Loucy (cell line): ENCODE measurements at regions not wholly inside any gene's neighbourhood (a gene's known extent, or its start where the extent isn't known, plus 50 kb on each side); places are given as distances from the start of the nearest gene placed in this dataset.

Source experiments
- H2AFZ ChIP-seq: fragments of 200-600 bp; sonication (generic); 2 replicates; pipeline ENCODE4 v1.6.0; 2016; ENCODE audit warnings: antibody characterized with exemption, mild to moderate bottlenecking, low read length, moderate library complexity
- H3F3A ChIP-seq: fragments of 200-600 bp; 2 replicates; pipeline ENCODE4 v1.6.0; 2016; ENCODE audit warnings: antibody characterized with exemption, low read depth, mild to moderate bottlenecking
- H3K27me3 ChIP-seq: fragments of 200-600 bp; sonication (generic); 2 replicates; pipeline ENCODE4 v1.6.1; 2014; ENCODE audit warnings: low read length, mild to moderate bottlenecking; ENCODE audit not compliant: insufficient read depth, poor library complexity, severe bottlenecking
- H3K36me3 ChIP-seq: fragments of 200-600 bp; sonication (generic); 2 replicates; pipeline ENCODE4 v1.6.1; 2016; ENCODE audit warnings: low read length; ENCODE audit not compliant: insufficient read depth
- H3K4me1 ChIP-seq: fragments of 200-600 bp; sonication (generic); 2 replicates; pipeline ENCODE4 v1.5.1; 2014; ENCODE audit warnings: low read length, mild to moderate bottlenecking; ENCODE audit not compliant: insufficient read depth, poor library complexity, severe bottlenecking
- H3K4me2 ChIP-seq: fragments of 200-600 bp; sonication (generic); 2 replicates; pipeline ENCODE4 v1.6.0; 2014; ENCODE audit warnings: antibody characterized with exemption, low read length, low read depth, mild to moderate bottlenecking; ENCODE audit not compliant: poor library complexity, severe bottlenecking
- H3K4me3 ChIP-seq: fragments of 200-600 bp; sonication (generic); 2 replicates; pipeline ENCODE4 v1.5.1; 2014; ENCODE audit warnings: low read length, mild to moderate bottlenecking, mixed read lengths; ENCODE audit not compliant: poor library complexity, severe bottlenecking
- H3K79me2 ChIP-seq: fragments of 200-600 bp; sonication (generic); 2 replicates; pipeline ENCODE4 v1.6.1; 2014; ENCODE audit warnings: low read length; ENCODE audit not compliant: insufficient read depth
- H3K9ac ChIP-seq: fragments of 200-600 bp; sonication (generic); 2 replicates; pipeline ENCODE4 v1.6.0; 2014; ENCODE audit warnings: mild to moderate bottlenecking, low read depth, low read length, moderate library complexity; ENCODE audit not compliant: poor library complexity, severe bottlenecking
- H3K9me2 ChIP-seq: fragments of 200-600 bp; sonication (generic); replicated peaks from 2 replicates; pipeline ENCODE4 v1.6.1; 2016; ENCODE audit warnings: low read depth, low read length, mixed read lengths
- H3K9me3 ChIP-seq: fragments of 200-600 bp; sonication (generic); 2 replicates; pipeline ENCODE4 v1.6.1; 2014; ENCODE audit warnings: mild to moderate bottlenecking, antibody characterized with exemption, low read length, low read depth; ENCODE audit not compliant: insufficient read depth
- H4K20me1 ChIP-seq: fragments of 200-600 bp; sonication (generic); 2 replicates; pipeline ENCODE4 v1.6.0; 2014; ENCODE audit warnings: antibody characterized with exemption, low read length, mild to moderate bottlenecking; ENCODE audit not compliant: insufficient read depth, poor library complexity, severe bottlenecking
- CTCF ChIP-seq: fragments of 200-600 bp; sonication (generic); conservative IDR thresholded peaks from 2 replicates; pipeline ENCODE4 v1.5.1; 2014; ENCODE audit warnings: mild to moderate bottlenecking, antibody characterized with exemption, low read length
- EZH2phosphoT487 ChIP-seq: fragments of 200-600 bp; IDR thresholded peaks from 2 replicates; pipeline ENCODE4 v1.6.1; 2018; ENCODE audit warnings: antibody characterized with exemption, mild to moderate bottlenecking, moderate library complexity, borderline replicate concordance

- Histone ChIP-seq H3K9me3 (no peaks in the 10 kb centered on the region), H3F3A (no peaks in the 10 kb centered on the region), H3K9ac (no peak overlapping the region), H3K4me1 (no peaks in the 10 kb centered on the region), H2AFZ (no peak overlapping the region), H3K4me3 (no peak overlapping the region), H3K79me2 (no peaks in the 10 kb centered on the region), H3K27me3 (no peaks in the 10 kb centered on the region), H3K9me2 (no peaks in the 10 kb centered on the region; the same call in 1 of the 2 replicates), H3K36me3 (no peaks in the 10 kb centered on the region), H3K4me2 (no peak overlapping the region), H4K20me1 (no peaks in the 10 kb centered on the region)
- TF ChIP-seq CTCF (no peak), EZH2phosphoT487 (no peak)
Measured at GRCh38 chr18:44187090-44187489, 493.6 kb upstream of the SETBP1 start.

DNA sequence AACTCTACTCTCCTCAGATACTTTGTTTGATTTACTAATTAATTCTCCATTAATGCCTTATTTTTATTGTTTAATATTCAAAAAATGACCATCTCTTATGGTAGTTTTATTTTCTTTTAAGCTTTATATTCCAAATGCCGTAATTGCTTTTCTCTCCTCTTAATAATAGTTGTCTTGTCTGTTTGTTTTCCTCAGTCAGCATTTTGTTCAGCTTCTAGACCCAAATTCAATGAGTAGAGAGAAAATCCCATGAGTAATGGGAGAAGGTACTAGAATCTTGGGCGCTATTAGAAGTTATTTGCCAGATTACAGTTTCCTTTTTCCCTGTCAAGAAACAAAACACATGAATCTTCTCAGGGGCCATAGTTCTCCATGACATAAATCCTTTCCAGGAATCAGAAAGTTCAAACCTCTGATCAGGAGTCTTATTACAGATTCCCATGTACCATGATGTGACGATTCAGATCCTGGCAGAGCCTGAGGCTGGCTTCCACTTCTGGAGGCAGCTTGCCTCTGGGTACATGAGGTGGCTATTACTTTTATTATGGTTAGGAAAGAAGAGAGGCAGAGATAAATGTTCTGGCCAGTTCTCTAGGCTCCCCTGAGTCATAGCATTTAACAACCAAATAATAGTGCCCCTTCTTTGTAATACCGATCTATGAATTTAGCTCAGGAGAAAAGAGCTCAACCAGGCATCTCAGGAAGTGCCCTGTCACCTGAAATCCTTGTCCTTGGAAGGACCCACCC is 485.1 kb upstream of the SETBP1 start:
- no peaks in the 10 kb centered on the region for H4K20me1 ChIP-seq
- H3F3A ChIP-seq, result no peaks in the 10 kb centered on the region
- H3K9ac ChIP-seq, result no peak overlapping the region
- H3K36me3 ChIP-seq, result no peaks in the 10 kb centered on the region
- no peaks in the 10 kb centered on the region; the same call in 1 of the 2 replicates for H3K9me2 ChIP-seq
- H3K9me3 ChIP-seq, result no peaks in the 10 kb centered on the region
- H3K4me1 ChIP-seq, result no peaks in the 10 kb centered on the region
- H3K4me3 ChIP-seq, result no peak overlapping the region
- no peak overlapping the region for H2AFZ ChIP-seq
- no peaks in the 10 kb centered on the region for H3K79me2 ChIP-seq
- TF ChIP-seq EZH2phosphoT487 (no peak), CTCF (no peak)
- H3K4me2 ChIP-seq, result no peak overlapping the region
- H3K27me3 ChIP-seq, result no peaks in the 10 kb centered on the region

GRCh38 chr18:44197832-44198611 is 482.7 kb upstream of the SETBP1 start:
- no peaks in the 10 kb centered on the region for H3K9me3 ChIP-seq

More at GRCh38 chr18:44197832-44198611, 482.7 kb upstream of the SETBP1 start:
- H3K9me2 ChIP-seq, result no peaks in the 10 kb centered on the region; the same call in 1 of the 2 replicates
- H3K79me2 ChIP-seq, result no peaks in the 10 kb centered on the region
- no peaks in the 10 kb centered on the region for H3F3A ChIP-seq
- H3K4me2 ChIP-seq, result no peak overlapping the region
- no peaks in the 10 kb centered on the region for H3K36me3 ChIP-seq
- no peaks in the 10 kb centered on the region for H4K20me1 ChIP-seq
- no peak overlapping the region for H3K9ac ChIP-seq
- no peak overlapping the region for H2AFZ ChIP-seq
- H3K4me1 ChIP-seq, result no peaks in the 10 kb centered on the region
- no peak for TF ChIP-seq EZH2phosphoT487
- no peak for TF ChIP-seq CTCF
- H3K4me3 ChIP-seq, result no peak overlapping the region
- H3K27me3 ChIP-seq, result no peaks in the 10 kb centered on the region
